MM.1S (cell line): ENCODE measurements at regions not wholly inside any gene's neighbourhood (a gene's known extent, or its start where the extent isn't known, plus 50 kb on each side); places are given as distances from the start of the nearest gene placed in this dataset.

ENCODE experiments used
- CTCF ChIP-seq: fragments of 300-600 bp; sonication (generic); IDR thresholded peaks from 2 replicates; pipeline ENCODE4 v1.5.1; 2016; ENCODE audit warnings: antibody characterized with exemption, low read length, mixed read lengths
- EZH2phosphoT487 ChIP-seq: fragments of 300-600 bp; sonication (generic); IDR thresholded peaks from 2 replicates; pipeline ENCODE4 v1.6.1; 2018; ENCODE audit warnings: antibody characterized with exemption, low read length

GRCh38 chr18:43793910-43794309 is 516.6 kb upstream of the SYT4 start:
- TF ChIP-seq CTCF (no peak), EZH2phosphoT487 (no peak)
